Activated CD8-positive, alpha-beta T cell treated with anti-CD3 and anti-CD28 coated beads, Interleukin-2, amount 10 ng/mL, durations not matched to agents 7 days and 5 days (primary cell): ENCODE measurements at regions not wholly inside any gene's neighbourhood (a gene's known extent, or its start where the extent isn't known, plus 50 kb on each side); places are given as distances from the start of the nearest gene placed in this dataset.

Experiments used
- ATAC-seq: fragments of 150-1000 bp; cut with Tn5 transposase; one replicate; pipeline ENCODE4 v1.10.0; 2021; ENCODE audit warnings: moderate library complexity
- CTCF ChIA-PET: fragments of 350-600 bp; sonication (Branson Sonifier 250); formaldehyde crosslinking; loops from one replicate; lab custom pipeline; 2021; ENCODE audit warnings: antibody characterized with exemption; lab: Charles Lee
- POLR2A ChIA-PET: fragments of 350-600 bp; sonication (Branson Sonifier 250); formaldehyde crosslinking; loops from one replicate; lab custom pipeline; 2021; ENCODE audit warnings: antibody characterized with exemption; lab: Charles Lee
- DNase-seq: peaks from one replicate; pipeline ENCODE4 v3.0.0-alpha.2; 2020
- H3K27ac Mint-ChIP-seq: one replicate; pipeline ENCODE4 v1.8.0; 2021; ENCODE audit warnings: mild to moderate bottlenecking, mixed read lengths
- H3K27me3 Mint-ChIP-seq: one replicate; pipeline ENCODE4 v1.8.0; 2021; ENCODE audit warnings: low read depth, mixed read lengths
- H3K36me3 Mint-ChIP-seq: one replicate; pipeline ENCODE4 v1.8.0; 2021; ENCODE audit warnings: low read depth, mixed read lengths
- H3K4me1 Mint-ChIP-seq: one replicate; pipeline ENCODE4 v1.8.0; 2021; ENCODE audit warnings: low read depth, mixed read lengths
- H3K4me3 Mint-ChIP-seq: one replicate; pipeline ENCODE4 v1.8.0; 2021; ENCODE audit warnings: mild to moderate bottlenecking, mixed read lengths
- H3K9me3 Mint-ChIP-seq: one replicate; pipeline ENCODE4 v1.8.0; 2022; ENCODE audit warnings: mixed read lengths; ENCODE audit not compliant: insufficient read depth

GRCh38 chr2:18750672-18751554 is 161.5 kb upstream of the NT5C1B start:
- ATAC-seq (no peak), DNase-seq (no peak)
- POLR2A ChIA-PET: no interaction called here
- Mint-ChIP-seq H3K4me1 (no peaks in the 10 kb centered on the region), H3K27me3 (no peaks in the 10 kb centered on the region), H3K27ac (no peak overlapping the region), H3K4me3 (no peak overlapping the region), H3K9me3 (no peaks in the 10 kb centered on the region), H3K36me3 (no peaks in the 10 kb centered on the region)
- CTCF ChIA-PET: interaction anchor here (0.6 to 1.8 kb wide), 7 partner anchors 30 to 613 kb away, joined by 3 to 4 read pairs (median 3); no protein-coding TSS in a partner anchor

GRCh38 chr2:18749912-18750526 is 160.7 kb upstream of the NT5C1B start:
- Mint-ChIP-seq H3K27me3 (no peaks in the 10 kb centered on the region), H3K27ac (no peak overlapping the region), H3K36me3 (no peaks in the 10 kb centered on the region), H3K4me3 (no peak overlapping the region), H3K9me3 (no peaks in the 10 kb centered on the region), H3K4me1 (no peaks in the 10 kb centered on the region)
- ChIA-PET POLR2A (no interaction called here), CTCF (interaction anchor here (0.6 to 1.8 kb wide), 7 partner anchors 31 to 613 kb away, joined by 3 to 4 read pairs (median 3); no protein-coding TSS in a partner anchor)
- DNase-seq: peak; percentile 61
- no peak for ATAC-seq

DNA sequence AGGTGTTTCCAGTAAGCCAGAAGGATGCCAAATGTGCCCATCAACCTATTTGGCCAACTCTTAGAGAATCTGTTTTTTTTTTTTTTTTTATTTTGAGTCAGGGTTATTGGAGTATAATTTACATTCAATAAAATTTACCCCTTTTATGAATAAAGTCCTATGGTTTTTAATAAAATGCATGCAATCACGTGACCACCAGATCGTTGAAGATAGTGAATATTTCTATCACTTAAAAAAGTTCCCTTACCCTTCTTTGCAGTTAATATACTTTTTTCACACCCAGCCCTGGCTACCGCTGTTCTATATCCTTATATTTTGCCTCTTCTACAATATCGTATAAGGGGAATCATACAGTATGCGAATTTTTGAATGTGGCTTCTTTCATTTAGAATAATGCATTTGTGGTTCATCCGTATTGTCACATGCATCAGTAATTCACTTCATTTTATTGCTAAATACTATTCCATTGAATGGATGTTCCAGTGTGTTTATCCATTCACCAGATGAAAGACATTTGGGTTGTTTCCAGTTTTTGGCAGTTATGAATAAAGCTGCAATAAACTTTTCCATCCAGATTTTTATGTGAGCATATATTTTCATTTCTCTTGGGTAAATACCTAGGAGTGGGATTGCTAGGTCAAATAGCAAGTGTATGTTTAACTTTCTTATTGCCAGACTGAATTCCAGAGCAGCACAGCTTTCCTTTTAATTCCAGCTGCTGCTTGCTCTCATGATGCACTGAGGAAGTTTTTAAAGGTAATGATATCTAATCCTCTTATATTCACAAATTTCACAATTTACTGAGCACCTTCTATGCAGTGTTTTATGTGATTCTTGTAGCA is 156.3 kb upstream of the NT5C1B start:
- no peak overlapping the region for H3K27ac Mint-ChIP-seq
- H3K4me3 Mint-ChIP-seq: no peak overlapping the region
- ChIA-PET CTCF (no interaction called here), POLR2A (no interaction called here)
- ATAC-seq: no peak
- no peaks in the 10 kb centered on the region for H3K4me1 Mint-ChIP-seq
- H3K27me3 Mint-ChIP-seq: no peaks in the 10 kb centered on the region
- H3K36me3 Mint-ChIP-seq: no peaks in the 10 kb centered on the region
- no peaks in the 10 kb centered on the region for H3K9me3 Mint-ChIP-seq
- DNase-seq: no peak

DNA sequence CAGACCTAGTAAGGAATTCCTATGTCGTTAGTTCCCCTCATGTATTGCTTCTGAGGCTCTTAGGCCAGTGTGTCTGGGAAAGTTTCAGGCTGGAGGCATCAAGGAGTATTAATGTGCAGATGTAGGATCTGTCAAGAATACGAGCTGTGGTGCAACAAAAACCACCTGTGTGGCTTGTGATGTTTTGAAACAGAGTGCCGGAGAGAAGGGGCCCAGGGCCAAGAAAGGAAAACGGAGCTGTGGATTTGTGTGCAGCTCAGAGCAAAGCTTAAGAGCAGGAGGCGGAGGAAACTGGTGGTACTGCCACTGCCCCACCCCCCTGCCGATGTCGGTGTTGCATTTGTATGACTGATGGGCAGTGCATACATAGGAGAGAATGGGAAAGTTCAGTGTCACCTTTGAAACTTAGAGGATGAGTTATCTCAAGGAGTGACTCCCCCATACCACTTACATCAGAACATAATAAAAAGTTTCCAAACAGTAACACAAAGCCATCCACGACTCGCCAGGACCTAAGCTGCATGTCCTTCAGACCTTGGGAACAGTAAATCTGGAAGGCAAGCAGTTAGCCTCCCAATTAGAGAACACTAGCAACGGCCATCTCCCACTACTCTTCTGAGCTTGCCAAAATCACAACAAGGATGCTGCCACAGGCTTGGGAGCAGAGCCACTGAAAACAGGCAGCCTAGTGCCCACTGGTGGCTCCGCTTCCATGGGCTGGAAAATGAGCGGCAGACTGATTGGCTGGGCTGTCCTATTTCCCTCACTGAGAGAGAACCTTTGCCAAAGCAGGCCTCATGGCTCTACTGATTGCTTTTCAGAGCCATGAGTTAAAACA is 152.7 kb upstream of the NT5C1B start:
- H3K27ac Mint-ChIP-seq: no peak overlapping the region
- H3K9me3 Mint-ChIP-seq: no peaks in the 10 kb centered on the region
- ATAC-seq (no peak), DNase-seq (no peak)
- CTCF ChIA-PET: no interaction called here
- no peaks in the 10 kb centered on the region for H3K4me1 Mint-ChIP-seq
- H3K4me3 Mint-ChIP-seq: no peak overlapping the region
- H3K27me3 Mint-ChIP-seq: no peaks in the 10 kb centered on the region
- POLR2A ChIA-PET: interaction anchor here (0.6 kb wide), 1 partner anchor 179 kb away, joined by 3 read pairs; no protein-coding TSS in a partner anchor
- H3K36me3 Mint-ChIP-seq: no peaks in the 10 kb centered on the region

GRCh38 chr2:18741191-18741590 is 151.8 kb upstream of the NT5C1B start:
- POLR2A ChIA-PET: no interaction called here
- no peak for ATAC-seq

GRCh38 chr2:18740474-18740881 is 151.1 kb upstream of the NT5C1B start:
- H3K27me3 Mint-ChIP-seq: no peaks in the 10 kb centered on the region
- H3K36me3 Mint-ChIP-seq: no peaks in the 10 kb centered on the region
- no peak overlapping the region for H3K4me3 Mint-ChIP-seq
- POLR2A ChIA-PET: no interaction called here
- no peak for DNase-seq
- H3K4me1 Mint-ChIP-seq: no peaks in the 10 kb centered on the region
- H3K27ac Mint-ChIP-seq: no peak overlapping the region
- no peaks in the 10 kb centered on the region for H3K9me3 Mint-ChIP-seq
- no peak for ATAC-seq
- CTCF ChIA-PET: no interaction called here

More at GRCh38 chr2:18741191-18741590, 151.8 kb upstream of the NT5C1B start:
- no peaks in the 10 kb centered on the region for H3K4me1 Mint-ChIP-seq
- no peaks in the 10 kb centered on the region for H3K27me3 Mint-ChIP-seq
- CTCF ChIA-PET: no interaction called here
- H3K4me3 Mint-ChIP-seq: no peak overlapping the region
- no peaks in the 10 kb centered on the region for H3K36me3 Mint-ChIP-seq
- DNase-seq: no peak
- H3K27ac Mint-ChIP-seq: no peak overlapping the region
- H3K9me3 Mint-ChIP-seq: no peaks in the 10 kb centered on the region

GRCh38 chr2:18731666-18732065 is 142.3 kb upstream of the NT5C1B start:
- POLR2A ChIA-PET: no interaction called here
- Mint-ChIP-seq H3K27me3 (no peaks in the 10 kb centered on the region), H3K27ac (no peak overlapping the region)

DNA sequence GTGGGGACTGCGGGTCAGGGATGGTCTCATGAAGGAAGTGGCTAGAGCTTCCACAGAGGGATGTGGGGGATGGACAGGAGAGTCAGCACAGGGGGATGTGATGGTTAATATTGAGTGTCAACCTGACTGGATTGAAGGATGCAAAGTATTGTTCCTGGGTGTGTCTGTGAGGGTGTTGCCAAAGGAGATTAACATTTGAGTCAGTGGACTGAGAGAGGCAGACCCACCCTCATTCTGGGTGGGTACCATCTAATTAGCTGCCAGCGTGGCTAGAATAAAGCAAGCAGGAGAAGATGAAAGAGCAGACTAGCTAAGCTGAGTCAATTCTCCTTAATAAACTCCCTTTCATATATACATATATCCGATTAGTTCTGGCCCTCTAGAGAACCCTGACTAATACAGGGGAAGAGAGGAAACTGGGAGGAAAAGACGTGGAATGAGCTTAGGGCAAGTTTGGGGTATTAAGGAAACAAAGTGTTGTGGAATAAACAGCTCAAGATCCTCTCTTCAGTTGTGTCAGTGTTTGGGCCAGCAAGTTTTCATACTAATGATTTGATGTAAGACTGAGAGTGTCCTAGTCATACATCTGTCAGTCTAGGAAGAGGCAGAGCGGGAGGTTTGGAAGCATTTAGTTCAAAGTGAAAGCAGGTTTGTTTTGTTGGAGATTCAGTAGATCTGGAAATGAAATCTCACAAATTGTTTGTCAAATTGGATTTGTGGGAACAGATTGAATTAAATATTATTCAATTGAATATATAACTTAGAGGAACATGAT is 135.2 kb upstream of the NT5C1B start:
- H3K27me3 Mint-ChIP-seq: no peaks in the 10 kb centered on the region
- DNase-seq (no peak), ATAC-seq (no peak)
- H3K36me3 Mint-ChIP-seq: no peaks in the 10 kb centered on the region
- ChIA-PET POLR2A (no interaction called here), CTCF (no interaction called here)
- no peaks in the 10 kb centered on the region for H3K4me1 Mint-ChIP-seq
- no peak overlapping the region for H3K4me3 Mint-ChIP-seq
- no peak overlapping the region for H3K27ac Mint-ChIP-seq
- no peaks in the 10 kb centered on the region for H3K9me3 Mint-ChIP-seq

More at GRCh38 chr2:18731666-18732065, 142.3 kb upstream of the NT5C1B start:
- CTCF ChIA-PET: no interaction called here
- no peak overlapping the region for H3K4me3 Mint-ChIP-seq
- H3K9me3 Mint-ChIP-seq: peaks cover 3% of the 10 kb centered on the region
- ATAC-seq (no peak), DNase-seq (no peak)
- H3K4me1 Mint-ChIP-seq: no peaks in the 10 kb centered on the region
- no peaks in the 10 kb centered on the region for H3K36me3 Mint-ChIP-seq

DNA sequence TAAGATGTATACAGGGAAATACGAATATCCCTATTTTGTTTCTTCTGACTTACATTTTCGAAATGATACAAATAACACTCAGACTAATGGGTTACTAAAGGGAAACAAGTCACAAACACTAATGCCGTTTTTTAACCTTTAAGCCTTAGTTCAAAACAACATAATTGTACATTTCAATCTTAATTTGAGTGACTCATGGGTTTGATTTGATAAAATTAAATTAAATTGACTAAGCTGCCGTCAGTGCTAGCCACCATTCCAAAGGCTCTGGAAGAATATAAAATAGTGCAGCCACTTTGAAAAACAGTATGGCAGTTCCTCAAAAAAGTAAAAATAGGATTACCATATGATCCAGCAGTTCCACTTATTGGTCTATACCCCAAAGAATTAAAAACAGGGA is 133.8 kb upstream of the NT5C1B start:
- ATAC-seq (no peak), DNase-seq (no peak)
- ChIA-PET POLR2A (no interaction called here), CTCF (no interaction called here)
- Mint-ChIP-seq H3K4me3 (no peak overlapping the region), H3K27ac (no peak overlapping the region), H3K4me1 (no peaks in the 10 kb centered on the region), H3K36me3 (no peaks in the 10 kb centered on the region), H3K9me3 (no peaks in the 10 kb centered on the region), H3K27me3 (no peaks in the 10 kb centered on the region)

GRCh38 chr2:18722101-18722500 is 132.7 kb upstream of the NT5C1B start:
- ChIA-PET CTCF (no interaction called here), POLR2A (no interaction called here)
- H3K36me3 Mint-ChIP-seq: no peaks in the 10 kb centered on the region
- H3K4me1 Mint-ChIP-seq: no peaks in the 10 kb centered on the region
- H3K4me3 Mint-ChIP-seq: no peak overlapping the region
- no peaks in the 10 kb centered on the region for H3K9me3 Mint-ChIP-seq
- DNase-seq (no peak), ATAC-seq (no peak)
- no peaks in the 10 kb centered on the region for H3K27me3 Mint-ChIP-seq
- H3K27ac Mint-ChIP-seq: no peak overlapping the region
